Coronary artery (tissue), 2 donors: ENCODE measurements at regions not wholly inside any gene's neighbourhood (a gene's known extent, or its start where the extent isn't known, plus 50 kb on each side); places are given as distances from the start of the nearest gene placed in this dataset.
"Not testable (repeated sequence)": the region's sequence is repeated elsewhere in the genome, so short reads cannot be mapped to it uniquely, and the experiment has no call there.

Experiments
- DNase-seq: peaks from one replicate; pipeline ENCODE4 v3.0.0-alpha.2; 2017; ENCODE audit warnings: low spot score
- H3K27ac ChIP-seq, 2 donors: fragments of 200-600 bp; sonication (generic); one replicate each; pipeline ENCODE4 v1.5.1; 2016 to 2019
- H3K4me3 ChIP-seq: fragments of 200-600 bp; sonication (generic); 2 replicates; pipeline ENCODE4 v1.5.1; 2016; ENCODE audit warnings: mild to moderate bottlenecking, moderate library complexity

- not testable (repeated sequence) for H3K27ac ChIP-seq, DNase-seq
- peak overlapping the region; percentile 62 for H3K4me3 ChIP-seq
Observed at GRCh38 chr15:30195355-30196008, 60.6 kb downstream of the GOLGA8T start.

GRCh38 chr15:30196009-30196375 is 61.1 kb downstream of the GOLGA8T start:
- H3K4me3 ChIP-seq: peak overlapping the region; percentile 62

GRCh38 chr15:30196769-30197168 is 61.9 kb downstream of the GOLGA8T start:
- DNase-seq, H3K27ac ChIP-seq, H3K4me3 ChIP-seq: not testable (repeated sequence)

More at GRCh38 chr15:30196009-30196375, 61.1 kb downstream of the GOLGA8T start:
- not testable (repeated sequence) for H3K27ac ChIP-seq
- peak; percentile 64 for DNase-seq

GRCh38 chr15:30201517-30201916 is 66.7 kb downstream of the GOLGA8T start:
- DNase-seq, H3K27ac ChIP-seq, H3K4me3 ChIP-seq: not testable (repeated sequence)

- not testable (repeated sequence) for H3K4me3 ChIP-seq, DNase-seq, H3K27ac ChIP-seq
Observed at GRCh38 chr15:30213733-30214132, 78.9 kb downstream of the GOLGA8T start.

- not testable (repeated sequence) for H3K27ac ChIP-seq, DNase-seq, H3K4me3 ChIP-seq
Observed at GRCh38 chr15:30221803-30222202, 87.0 kb downstream of the GOLGA8T start.

DNA sequence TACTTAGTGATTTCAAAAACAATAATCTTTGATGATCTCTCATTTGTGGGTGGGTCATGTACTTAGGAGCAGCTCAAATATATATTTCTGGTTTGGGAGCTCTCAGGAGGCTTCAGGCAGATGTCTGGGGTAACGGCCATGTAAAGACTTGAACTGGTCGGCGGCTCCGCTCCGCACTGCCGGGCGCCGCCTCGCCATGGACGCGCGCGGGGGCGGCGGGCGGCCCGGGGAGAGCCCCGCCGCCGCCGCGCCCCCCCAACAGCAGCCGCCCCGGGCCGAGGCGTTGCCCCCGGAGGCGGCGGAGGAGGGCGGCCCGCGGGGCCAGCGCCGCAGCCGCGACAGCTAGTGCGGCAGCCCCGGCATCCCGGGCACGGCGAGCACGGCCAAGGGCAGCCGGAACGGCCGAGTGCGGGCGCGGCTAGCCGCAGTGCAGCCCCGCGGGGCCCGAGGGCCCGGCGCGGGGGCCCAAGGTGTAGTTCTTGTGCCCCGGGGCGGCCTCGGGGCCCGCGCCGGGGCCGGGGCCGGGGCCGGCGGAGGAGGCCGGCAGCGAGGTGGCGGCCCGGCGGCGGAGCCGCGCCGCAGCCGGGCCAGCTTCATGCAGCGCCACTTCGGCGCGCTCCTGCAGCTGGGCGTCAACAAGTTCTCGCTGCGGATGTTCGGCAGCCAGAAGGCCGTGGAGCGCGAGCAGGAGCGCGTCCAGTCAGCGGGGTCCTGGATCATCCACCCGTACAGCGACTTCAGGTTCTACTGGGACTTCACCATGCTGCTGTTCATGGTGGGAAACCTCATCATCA is 88.1 kb downstream of the GOLGA8T start:
- H3K27ac ChIP-seq, DNase-seq, H3K4me3 ChIP-seq: not testable (repeated sequence)

DNA sequence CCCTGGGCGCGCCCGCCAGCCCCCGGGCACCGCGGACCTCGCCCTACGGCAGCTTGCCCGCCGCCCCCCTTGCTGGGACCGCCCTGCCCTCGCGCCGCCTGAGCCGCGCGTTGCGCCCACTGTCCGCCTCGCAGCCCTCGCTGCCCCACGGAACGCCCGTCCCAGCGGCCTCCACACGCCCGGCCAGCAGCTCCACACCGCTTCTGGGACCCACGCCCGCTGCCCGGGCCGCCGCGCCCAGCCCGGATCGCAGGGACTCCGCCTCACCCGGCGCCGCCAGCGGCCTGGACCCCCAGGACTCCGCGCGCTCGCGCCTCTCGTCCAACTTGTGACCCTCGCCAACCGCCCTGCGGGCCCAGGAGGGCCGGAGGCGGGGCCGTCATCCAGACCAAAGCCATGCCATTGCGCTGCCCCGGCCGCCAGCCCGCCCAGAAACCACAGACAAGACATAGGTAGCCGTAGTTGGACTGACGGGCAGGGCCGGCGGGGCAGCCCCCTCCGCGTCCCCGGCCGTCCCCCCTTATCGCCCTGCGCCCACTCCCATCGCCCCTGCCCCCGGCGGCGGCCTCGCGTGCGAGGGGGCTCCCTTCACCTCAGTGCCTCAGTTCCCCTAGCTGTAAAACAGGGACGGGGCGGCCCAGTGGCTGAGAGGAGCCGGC is 90.5 kb downstream of the GOLGA8T start:
- H3K4me3 ChIP-seq, DNase-seq, H3K27ac ChIP-seq: not testable (repeated sequence)

GRCh38 chr15:30261432-30262141 is 126.7 kb downstream of the GOLGA8T start:
- H3K4me3 ChIP-seq, DNase-seq, H3K27ac ChIP-seq: not testable (repeated sequence)

GRCh38 chr15:30262142-30262460 is 127.2 kb downstream of the GOLGA8T start:
- not testable (repeated sequence) for H3K27ac ChIP-seq, DNase-seq, H3K4me3 ChIP-seq

- DNase-seq, H3K27ac ChIP-seq, H3K4me3 ChIP-seq: not testable (repeated sequence)
Observed at GRCh38 chr15:30264000-30264399, 129.1 kb downstream of the GOLGA8T start.

GRCh38 chr15:30295150-30295844 is 98.0 kb downstream of the CHRFAM7A start:
- H3K4me3 ChIP-seq, H3K27ac ChIP-seq, DNase-seq: not testable (repeated sequence)

DNA sequence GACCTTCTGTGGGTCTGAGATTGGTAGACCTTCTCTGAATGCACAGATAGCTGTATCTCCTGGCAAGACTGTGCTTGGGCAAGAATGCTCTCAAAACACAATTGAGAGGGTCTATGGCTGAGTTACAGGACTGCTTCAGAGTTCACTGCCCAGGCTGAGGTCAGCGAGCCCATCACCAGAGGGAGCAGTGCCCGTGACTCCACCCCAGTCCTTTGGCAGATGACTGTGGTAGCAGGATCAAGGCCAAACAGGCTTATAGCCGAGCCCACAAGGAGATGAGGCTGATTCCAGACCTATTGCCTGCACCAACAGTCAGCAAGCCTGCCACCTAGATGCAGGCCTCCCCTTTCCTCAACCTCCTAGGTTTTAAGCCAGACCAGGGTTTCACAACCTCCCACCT is 89.4 kb downstream of the CHRFAM7A start:
- not testable (repeated sequence) for DNase-seq, H3K27ac ChIP-seq

More for the DNA sequence above, 89.4 kb downstream of the CHRFAM7A start:
- H3K4me3 ChIP-seq: not testable (repeated sequence)
